ENCODE measurements at regions not wholly inside any gene's neighbourhood (a gene's known extent, or its start where the extent isn't known, plus 50 kb on each side); places are given as distances from the start of the nearest gene placed in this dataset.

- Histone ChIP-seq H3K36me3 (ENCODE audit: control insufficient read depth in 2 of 2, insufficient read depth in 2 of 2, low read length in 1 of 2) (no peaks in the 10 kb centered on the region), H3K9me3 (ENCODE audit: control insufficient read depth in 2 of 2, insufficient read depth in 1 of 2, low read depth in 1 of 2, low read length in 1 of 2) (no peaks in the 10 kb centered on the region), H3K27ac (ENCODE audit: low read depth in 2 of 2, low read length in 1 of 2) (no peak overlapping the region), H3K4me1 (ENCODE audit: control insufficient read depth in 2 of 2, insufficient read depth in 2 of 2, low read length in 1 of 2) (no peaks in the 10 kb centered on the region), H3K27me3 (ENCODE audit: control insufficient read depth in 1 of 2, insufficient read depth in 2 of 2, low read length in 2 of 2) (no peaks in the 10 kb centered on the region), H3K4me3 (ENCODE audit: low read depth in 1 of 2, low read length in 2 of 2) (no peak overlapping the region)
- WGBS, 2 donors = 80% methylated on average over 8 of the region's 8 CpGs
Observed at GRCh38 chr5:74469234-74469994, 171.1 kb downstream of the ENC1 start.

- no peaks in the 10 kb centered on the region for H3K9me3 ChIP-seq (ENCODE audit: control insufficient read depth in 2 of 2, insufficient read depth in 1 of 2, low read depth in 1 of 2, low read length in 1 of 2)
- no peak overlapping the region for H3K4me3 ChIP-seq (ENCODE audit: low read depth in 1 of 2, low read length in 2 of 2)
- no peak overlapping the region for H3K27ac ChIP-seq (ENCODE audit: low read depth in 2 of 2, low read length in 1 of 2)
- H3K27me3 ChIP-seq (ENCODE audit: control insufficient read depth in 1 of 2, insufficient read depth in 2 of 2, low read length in 2 of 2) = no peaks in the 10 kb centered on the region
- no peaks in the 10 kb centered on the region for H3K36me3 ChIP-seq (ENCODE audit: control insufficient read depth in 2 of 2, insufficient read depth in 2 of 2, low read length in 1 of 2)
- WGBS, 2 donors = 93 to 94% methylated on average over 5 of the region's 5 CpGs
- no peaks in the 10 kb centered on the region for H3K4me1 ChIP-seq (ENCODE audit: control insufficient read depth in 2 of 2, insufficient read depth in 2 of 2, low read length in 1 of 2)
Observed at GRCh38 chr5:74468421-74468820, 172.1 kb downstream of the ENC1 start.

- Histone ChIP-seq H3K27me3 (ENCODE audit: control insufficient read depth in 1 of 2, insufficient read depth in 2 of 2, low read length in 2 of 2) (no peaks in the 10 kb centered on the region), H3K27ac (ENCODE audit: low read depth in 2 of 2, low read length in 1 of 2) (no peak overlapping the region), H3K4me3 (ENCODE audit: low read depth in 1 of 2, low read length in 2 of 2) (no peak overlapping the region), H3K4me1 (ENCODE audit: control insufficient read depth in 2 of 2, insufficient read depth in 2 of 2, low read length in 1 of 2) (no peaks in the 10 kb centered on the region), H3K9me3 (ENCODE audit: control insufficient read depth in 2 of 2, insufficient read depth in 1 of 2, low read depth in 1 of 2, low read length in 1 of 2) (no peaks in the 10 kb centered on the region), H3K36me3 (ENCODE audit: control insufficient read depth in 2 of 2, insufficient read depth in 2 of 2, low read length in 1 of 2) (no peaks in the 10 kb centered on the region)
- 82 to 93% methylated on average over 2 of the region's 2 CpGs for WGBS, 2 donors
Observed at GRCh38 chr5:74465724-74466123, 174.8 kb downstream of the ENC1 start.

GRCh38 chr5:74464512-74465209, 175.9 kb downstream of the ENC1 start:
- 60 to 71% methylated on average over 5 of the region's 5 CpGs for WGBS, 2 donors

GRCh38 chr5:74462356-74462755, 178.2 kb downstream of the ENC1 start:
- H3K4me3 ChIP-seq (ENCODE audit: low read depth in 1 of 2, low read length in 2 of 2) = no peak overlapping the region
- WGBS, 2 donors = 78 to 87% methylated on average over 1 of the region's 1 CpG

More at GRCh38 chr5:74464512-74465209, 175.9 kb downstream of the ENC1 start:
- Histone ChIP-seq H3K27me3 (ENCODE audit: control insufficient read depth in 1 of 2, insufficient read depth in 2 of 2, low read length in 2 of 2) (no peaks in the 10 kb centered on the region), H3K27ac (ENCODE audit: low read depth in 2 of 2, low read length in 1 of 2) (no peak overlapping the region), H3K36me3 (ENCODE audit: control insufficient read depth in 2 of 2, insufficient read depth in 2 of 2, low read length in 1 of 2) (no peaks in the 10 kb centered on the region), H3K4me1 (ENCODE audit: control insufficient read depth in 2 of 2, insufficient read depth in 2 of 2, low read length in 1 of 2) (no peaks in the 10 kb centered on the region), H3K4me3 (ENCODE audit: low read depth in 1 of 2, low read length in 2 of 2) (no peak overlapping the region), H3K9me3 (ENCODE audit: control insufficient read depth in 2 of 2, insufficient read depth in 1 of 2, low read depth in 1 of 2, low read length in 1 of 2) (no peaks in the 10 kb centered on the region)

DNA sequence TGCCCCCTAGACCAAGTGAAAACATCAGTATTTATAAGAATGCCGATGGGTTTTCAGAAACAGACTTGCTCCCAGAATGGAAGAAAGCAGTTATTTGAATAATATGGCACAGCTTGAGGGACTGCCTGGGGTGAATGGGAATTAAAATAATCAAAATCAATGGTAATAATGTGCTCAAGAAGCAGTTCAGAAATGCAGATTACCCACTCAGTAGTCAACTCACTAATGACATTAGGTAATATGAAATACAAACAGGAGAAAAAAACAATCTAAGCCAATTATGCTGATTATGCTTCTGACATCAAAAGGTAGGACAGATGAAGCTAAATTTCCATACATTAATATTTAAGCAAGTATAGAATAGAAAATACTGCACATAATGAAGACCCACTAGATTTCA, 179.3 kb downstream of the ENC1 start:
- no peaks in the 10 kb centered on the region for H3K27me3 ChIP-seq (ENCODE audit: control insufficient read depth in 1 of 2, insufficient read depth in 2 of 2, low read length in 2 of 2)
- H3K4me1 ChIP-seq (ENCODE audit: control insufficient read depth in 2 of 2, insufficient read depth in 2 of 2, low read length in 1 of 2) = no peaks in the 10 kb centered on the region
- H3K36me3 ChIP-seq (ENCODE audit: control insufficient read depth in 2 of 2, insufficient read depth in 2 of 2, low read length in 1 of 2) = no peaks in the 10 kb centered on the region
- no peaks in the 10 kb centered on the region for H3K9me3 ChIP-seq (ENCODE audit: control insufficient read depth in 2 of 2, insufficient read depth in 1 of 2, low read depth in 1 of 2, low read length in 1 of 2)
- no peak overlapping the region for H3K27ac ChIP-seq (ENCODE audit: low read depth in 2 of 2, low read length in 1 of 2)
- no peak overlapping the region for H3K4me3 ChIP-seq (ENCODE audit: low read depth in 1 of 2, low read length in 2 of 2)
- WGBS, 2 donors = 94 to 100% methylated on average over 1 of the region's 1 CpG

More at GRCh38 chr5:74462356-74462755, 178.2 kb downstream of the ENC1 start:
- Histone ChIP-seq H3K9me3 (ENCODE audit: control insufficient read depth in 2 of 2, insufficient read depth in 1 of 2, low read depth in 1 of 2, low read length in 1 of 2) (no peaks in the 10 kb centered on the region), H3K27ac (ENCODE audit: low read depth in 2 of 2, low read length in 1 of 2) (no peak overlapping the region), H3K4me1 (ENCODE audit: control insufficient read depth in 2 of 2, insufficient read depth in 2 of 2, low read length in 1 of 2) (no peaks in the 10 kb centered on the region), H3K27me3 (ENCODE audit: control insufficient read depth in 1 of 2, insufficient read depth in 2 of 2, low read length in 2 of 2) (no peaks in the 10 kb centered on the region), H3K36me3 (ENCODE audit: control insufficient read depth in 2 of 2, insufficient read depth in 2 of 2, low read length in 1 of 2) (no peaks in the 10 kb centered on the region)

DNA sequence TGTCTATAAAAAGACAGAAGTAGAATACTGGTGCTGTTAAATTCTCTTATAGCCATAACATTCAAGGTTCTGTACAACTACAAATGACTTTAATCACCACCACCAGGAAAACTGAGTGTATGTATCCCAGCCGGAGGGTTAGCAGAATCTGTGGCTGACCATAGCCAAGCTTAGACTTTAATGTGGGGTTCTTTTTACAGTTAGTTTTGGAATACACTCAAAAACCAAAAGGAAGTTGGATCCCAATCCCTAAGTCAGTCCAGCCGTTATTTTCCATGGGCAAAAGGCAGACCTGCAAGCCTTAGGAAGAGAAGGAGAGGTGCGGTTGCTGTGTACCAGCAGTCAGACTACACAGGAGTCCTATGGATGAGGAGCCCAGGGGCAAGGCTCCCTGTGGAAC, 179.8 kb downstream of the ENC1 start:
- Histone ChIP-seq H3K9me3 (ENCODE audit: control insufficient read depth in 2 of 2, insufficient read depth in 1 of 2, low read depth in 1 of 2, low read length in 1 of 2) (no peaks in the 10 kb centered on the region), H3K27me3 (ENCODE audit: control insufficient read depth in 1 of 2, insufficient read depth in 2 of 2, low read length in 2 of 2) (no peaks in the 10 kb centered on the region), H3K36me3 (ENCODE audit: control insufficient read depth in 2 of 2, insufficient read depth in 2 of 2, low read length in 1 of 2) (no peaks in the 10 kb centered on the region), H3K4me3 (ENCODE audit: low read depth in 1 of 2, low read length in 2 of 2) (no peak overlapping the region), H3K27ac (ENCODE audit: low read depth in 2 of 2, low read length in 1 of 2) (no peak overlapping the region), H3K4me1 (ENCODE audit: control insufficient read depth in 2 of 2, insufficient read depth in 2 of 2, low read length in 1 of 2) (no peaks in the 10 kb centered on the region)
- 86% methylated on average over 3 of the region's 3 CpGs for WGBS, 2 donors

GRCh38 chr5:74459984-74460383, 180.5 kb downstream of the ENC1 start:
- H3K27ac ChIP-seq (ENCODE audit: low read depth in 2 of 2, low read length in 1 of 2) = no peak overlapping the region

GRCh38 chr5:74457876-74458275, 182.7 kb downstream of the ENC1 start:
- H3K27ac ChIP-seq (ENCODE audit: low read depth in 2 of 2, low read length in 1 of 2) = no peak overlapping the region
- no peaks in the 10 kb centered on the region for H3K9me3 ChIP-seq (ENCODE audit: control insufficient read depth in 2 of 2, insufficient read depth in 1 of 2, low read depth in 1 of 2, low read length in 1 of 2)
- H3K36me3 ChIP-seq (ENCODE audit: control insufficient read depth in 2 of 2, insufficient read depth in 2 of 2, low read length in 1 of 2) = no peaks in the 10 kb centered on the region
- no peaks in the 10 kb centered on the region for H3K27me3 ChIP-seq (ENCODE audit: control insufficient read depth in 1 of 2, insufficient read depth in 2 of 2, low read length in 2 of 2)
- no peaks in the 10 kb centered on the region for H3K4me1 ChIP-seq (ENCODE audit: control insufficient read depth in 2 of 2, insufficient read depth in 2 of 2, low read length in 1 of 2)
- no peak overlapping the region for H3K4me3 ChIP-seq (ENCODE audit: low read depth in 1 of 2, low read length in 2 of 2)

More at GRCh38 chr5:74459984-74460383, 180.5 kb downstream of the ENC1 start:
- H3K4me1 ChIP-seq (ENCODE audit: control insufficient read depth in 2 of 2, insufficient read depth in 2 of 2, low read length in 1 of 2) = no peaks in the 10 kb centered on the region
- WGBS, 2 donors = 94 to 96% methylated on average over 1 of the region's 1 CpG
- no peaks in the 10 kb centered on the region for H3K27me3 ChIP-seq (ENCODE audit: control insufficient read depth in 1 of 2, insufficient read depth in 2 of 2, low read length in 2 of 2)
- no peak overlapping the region for H3K4me3 ChIP-seq (ENCODE audit: low read depth in 1 of 2, low read length in 2 of 2)
- no peaks in the 10 kb centered on the region for H3K36me3 ChIP-seq (ENCODE audit: control insufficient read depth in 2 of 2, insufficient read depth in 2 of 2, low read length in 1 of 2)
- H3K9me3 ChIP-seq (ENCODE audit: control insufficient read depth in 2 of 2, insufficient read depth in 1 of 2, low read depth in 1 of 2, low read length in 1 of 2) = no peaks in the 10 kb centered on the region
